ENCODE measurements at regions not wholly inside any gene's neighbourhood (a gene's known extent, or its start where the extent isn't known, plus 50 kb on each side); places are given as distances from the start of the nearest gene placed in this dataset.

GRCh38 chr18:49677081-49677480, 115.2 kb downstream of the LIPG start:
- no peaks in the 10 kb centered on the region for H3K9me3 ChIP-seq (ENCODE audit: insufficient read depth, low read length)
- no peak overlapping the region for H2AFZ ChIP-seq (ENCODE audit: low read depth, low read length, severe bottlenecking)
- no peak overlapping the region for H3K4me2 ChIP-seq (ENCODE audit: low read depth, low read length, poor library complexity, severe bottlenecking)
- H3K9ac ChIP-seq (ENCODE audit: low read length): no peak overlapping the region
- no peak overlapping the region for H3K27ac ChIP-seq (ENCODE audit: low read depth, low read length)
- H3F3A ChIP-seq (ENCODE audit: insufficient read depth): no peaks in the 10 kb centered on the region
- no peaks in the 10 kb centered on the region for H3K79me2 ChIP-seq (ENCODE audit: insufficient read depth, low read length)
- no peaks in the 10 kb centered on the region for H4K20me1 ChIP-seq (ENCODE audit: low read depth, low read length)
- no peak for TF ChIP-seq EZH2phosphoT487 (conservative IDR thresholded peaks at IDR 0.05; ENCODE audit: low read length)
- TF ChIP-seq CTCF (IDR thresholded peaks at IDR 0.05; ENCODE audit: insufficient read depth, low read length, poor library complexity, severe bottlenecking): no peak
- H3K9me2 ChIP-seq (replicated peaks; ENCODE audit: insufficient read depth, low read length): no peaks in the 10 kb centered on the region
- H3K36me3 ChIP-seq (ENCODE audit: low read length): no peaks in the 10 kb centered on the region
- H3K27me3 ChIP-seq (ENCODE audit: low read length): no peaks in the 10 kb centered on the region
- H3K4me3 ChIP-seq (ENCODE audit: insufficient read depth, low read length, poor library complexity, severe bottlenecking): no peak overlapping the region

- no peak for TF ChIP-seq CTCF (IDR thresholded peaks at IDR 0.05; ENCODE audit: insufficient read depth, low read length, poor library complexity, severe bottlenecking)
- TF ChIP-seq EZH2phosphoT487 (conservative IDR thresholded peaks at IDR 0.05; ENCODE audit: low read length): no peak
- H3K4me2 ChIP-seq (ENCODE audit: low read depth, low read length, poor library complexity, severe bottlenecking): no peak overlapping the region
- no peaks in the 10 kb centered on the region for H3K79me2 ChIP-seq (ENCODE audit: insufficient read depth, low read length)
- no peaks in the 10 kb centered on the region for H4K20me1 ChIP-seq (ENCODE audit: low read depth, low read length)
- H3K27ac ChIP-seq (ENCODE audit: low read depth, low read length): no peak overlapping the region
- H3K36me3 ChIP-seq (ENCODE audit: low read length): no peaks in the 10 kb centered on the region
- H2AFZ ChIP-seq (ENCODE audit: low read depth, low read length, severe bottlenecking): no peak overlapping the region
- no peak overlapping the region for H3K4me3 ChIP-seq (ENCODE audit: insufficient read depth, low read length, poor library complexity, severe bottlenecking)
- H3K9ac ChIP-seq (ENCODE audit: low read length): no peak overlapping the region
- H3F3A ChIP-seq (ENCODE audit: insufficient read depth): no peaks in the 10 kb centered on the region
- H3K9me2 ChIP-seq (replicated peaks; ENCODE audit: insufficient read depth, low read length): no peaks in the 10 kb centered on the region
- 0 out of 2 replicates have a peak, but pooled peaks cover 5% of the 10 kb centered on the region for H3K27me3 ChIP-seq (ENCODE audit: low read length)
- no peaks in the 10 kb centered on the region for H3K9me3 ChIP-seq (ENCODE audit: insufficient read depth, low read length)
Measured at GRCh38 chr18:49673281-49673680, 111.4 kb downstream of the LIPG start.

- Histone ChIP-seq H3K27ac (ENCODE audit: low read depth, low read length) (no peak overlapping the region), H3K4me3 (ENCODE audit: insufficient read depth, low read length, poor library complexity, severe bottlenecking) (no peak overlapping the region)
- TF ChIP-seq EZH2phosphoT487 (conservative IDR thresholded peaks at IDR 0.05; ENCODE audit: low read length): no peak
- no peak for TF ChIP-seq CTCF (IDR thresholded peaks at IDR 0.05; ENCODE audit: insufficient read depth, low read length, poor library complexity, severe bottlenecking)
Measured at GRCh38 chr18:49672853-49673252, 111.0 kb downstream of the LIPG start.

More at GRCh38 chr18:49672853-49673252, 111.0 kb downstream of the LIPG start:
- 0 out of 2 replicates have a peak, but pooled peaks cover 5% of the 10 kb centered on the region for H3K27me3 ChIP-seq (ENCODE audit: low read length)
- H3K79me2 ChIP-seq (ENCODE audit: insufficient read depth, low read length): no peaks in the 10 kb centered on the region
- no peaks in the 10 kb centered on the region for H3K9me3 ChIP-seq (ENCODE audit: insufficient read depth, low read length)
- no peaks in the 10 kb centered on the region for H3K9me2 ChIP-seq (replicated peaks; ENCODE audit: insufficient read depth, low read length)
- no peaks in the 10 kb centered on the region for H4K20me1 ChIP-seq (ENCODE audit: low read depth, low read length)
- H3F3A ChIP-seq (ENCODE audit: insufficient read depth): no peaks in the 10 kb centered on the region
- H3K4me2 ChIP-seq (ENCODE audit: low read depth, low read length, poor library complexity, severe bottlenecking): no peak overlapping the region
- no peak overlapping the region for H2AFZ ChIP-seq (ENCODE audit: low read depth, low read length, severe bottlenecking)
- H3K9ac ChIP-seq (ENCODE audit: low read length): no peak overlapping the region
- H3K36me3 ChIP-seq (ENCODE audit: low read length): no peaks in the 10 kb centered on the region

All from SU-DHL-6 (cell line).